Fibroblast of the aortic adventitia (primary cell): ENCODE measurements at regions not wholly inside any gene's neighbourhood (a gene's known extent, or its start where the extent isn't known, plus 50 kb on each side); places are given as distances from the start of the nearest gene placed in this dataset.

ENCODE experiments used
- DNase-seq: peaks from one replicate; pipeline ENCODE4 v3.0.0-alpha.2; 2010; ENCODE audit warnings: low read depth
- H3K4me3 ChIP-seq: 2 replicates; pipeline ENCODE4 v1.5.1; 2011; ENCODE audit warnings: low read depth, mild to moderate bottlenecking, control low read depth, low read length, moderate library complexity
- TF ChIP-seq, protein P1 (sequence below): IDR thresholded peaks from 2 replicates; pipeline ENCODE4 v1.5.1; 2011; ENCODE audit warnings: mild to moderate bottlenecking, low read length, control low read depth, inconsistent platforms; ENCODE audit not compliant: insufficient read depth

DNA sequence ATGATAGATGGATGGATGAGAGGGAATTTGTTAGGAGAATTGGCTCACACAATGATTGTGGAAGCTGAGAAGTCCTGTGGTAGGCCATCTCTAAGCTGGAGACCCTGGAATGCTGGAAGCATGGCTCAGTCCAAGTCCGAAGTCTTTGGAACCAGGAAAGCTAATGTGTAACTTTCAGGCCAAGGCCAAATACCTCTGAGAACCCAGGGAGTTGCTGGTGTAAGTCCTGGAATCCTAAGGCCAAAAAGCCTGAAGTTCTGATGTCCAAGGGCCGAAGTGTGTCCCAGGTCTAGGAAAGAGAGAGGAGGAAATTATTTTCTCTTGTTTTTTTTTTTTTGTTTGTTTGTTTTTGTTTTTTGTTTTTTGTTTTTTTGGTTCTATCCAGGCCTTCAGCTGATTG lies 492.2 kb upstream of the GCFC2 start:
- TF ChIP-seq, protein P1, sequence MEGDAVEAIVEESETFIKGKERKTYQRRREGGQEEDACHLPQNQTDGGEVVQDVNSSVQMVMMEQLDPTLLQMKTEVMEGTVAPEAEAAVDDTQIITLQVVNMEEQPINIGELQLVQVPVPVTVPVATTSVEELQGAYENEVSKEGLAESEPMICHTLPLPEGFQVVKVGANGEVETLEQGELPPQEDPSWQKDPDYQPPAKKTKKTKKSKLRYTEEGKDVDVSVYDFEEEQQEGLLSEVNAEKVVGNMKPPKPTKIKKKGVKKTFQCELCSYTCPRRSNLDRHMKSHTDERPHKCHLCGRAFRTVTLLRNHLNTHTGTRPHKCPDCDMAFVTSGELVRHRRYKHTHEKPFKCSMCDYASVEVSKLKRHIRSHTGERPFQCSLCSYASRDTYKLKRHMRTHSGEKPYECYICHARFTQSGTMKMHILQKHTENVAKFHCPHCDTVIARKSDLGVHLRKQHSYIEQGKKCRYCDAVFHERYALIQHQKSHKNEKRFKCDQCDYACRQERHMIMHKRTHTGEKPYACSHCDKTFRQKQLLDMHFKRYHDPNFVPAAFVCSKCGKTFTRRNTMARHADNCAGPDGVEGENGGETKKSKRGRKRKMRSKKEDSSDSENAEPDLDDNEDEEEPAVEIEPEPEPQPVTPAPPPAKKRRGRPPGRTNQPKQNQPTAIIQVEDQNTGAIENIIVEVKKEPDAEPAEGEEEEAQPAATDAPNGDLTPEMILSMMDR: no peak
- no peak for DNase-seq
- H3K4me3 ChIP-seq: no peak overlapping the region

DNA sequence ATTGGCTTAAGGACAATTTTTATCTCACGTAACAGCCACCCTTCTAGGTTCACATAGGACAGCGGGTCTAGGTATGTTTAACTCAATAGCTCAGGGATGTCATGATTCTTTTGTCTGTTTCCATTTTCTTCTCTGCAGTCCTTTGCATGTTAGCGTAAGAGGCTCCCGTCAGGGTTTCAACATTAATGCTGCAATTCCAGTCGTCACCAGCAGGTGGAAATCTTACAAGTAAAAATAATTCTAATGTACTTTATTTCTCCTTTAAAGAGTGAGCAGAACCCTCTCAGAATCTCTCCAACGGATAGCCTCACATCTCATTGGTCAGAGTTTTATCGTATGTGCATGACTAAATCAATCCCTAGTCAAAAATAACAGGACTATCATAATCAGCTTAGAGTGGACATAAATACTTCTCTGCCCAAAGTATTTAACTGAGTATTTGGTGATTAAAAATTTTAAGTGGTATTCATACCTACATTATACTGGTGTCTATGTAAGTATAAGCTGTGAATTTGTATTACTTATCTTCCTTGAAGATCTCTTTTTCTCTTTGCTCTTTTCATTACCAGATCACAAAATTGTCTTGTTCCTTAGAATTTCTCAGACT lies 487.2 kb upstream of the GCFC2 start:
- peak; percentile 65 for DNase-seq
- TF ChIP-seq, protein P1: peak; percentile 72
- no peak overlapping the region for H3K4me3 ChIP-seq

DNA sequence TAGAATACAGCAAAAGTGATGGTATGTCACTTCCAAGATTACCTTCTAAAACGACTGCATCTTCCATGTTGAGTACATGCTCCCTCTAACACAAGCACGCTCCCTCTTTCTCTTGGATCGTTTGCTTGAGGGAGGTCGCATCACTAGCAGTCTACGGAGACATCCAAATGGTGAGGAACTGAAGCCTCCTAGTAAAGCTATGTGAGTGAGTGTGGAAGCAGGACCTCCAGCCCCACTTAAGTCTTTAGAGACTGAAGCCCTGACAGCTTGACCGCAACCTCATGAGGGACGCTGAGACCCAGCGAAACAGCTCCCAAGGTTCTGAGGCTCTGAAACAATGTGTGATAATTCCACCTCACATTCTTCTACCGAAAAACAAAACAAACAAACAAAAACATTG lies 486.7 kb upstream of the GCFC2 start:
- H3K4me3 ChIP-seq: no peak overlapping the region
- TF ChIP-seq, protein P1: no peak
- DNase-seq: no peak

DNA sequence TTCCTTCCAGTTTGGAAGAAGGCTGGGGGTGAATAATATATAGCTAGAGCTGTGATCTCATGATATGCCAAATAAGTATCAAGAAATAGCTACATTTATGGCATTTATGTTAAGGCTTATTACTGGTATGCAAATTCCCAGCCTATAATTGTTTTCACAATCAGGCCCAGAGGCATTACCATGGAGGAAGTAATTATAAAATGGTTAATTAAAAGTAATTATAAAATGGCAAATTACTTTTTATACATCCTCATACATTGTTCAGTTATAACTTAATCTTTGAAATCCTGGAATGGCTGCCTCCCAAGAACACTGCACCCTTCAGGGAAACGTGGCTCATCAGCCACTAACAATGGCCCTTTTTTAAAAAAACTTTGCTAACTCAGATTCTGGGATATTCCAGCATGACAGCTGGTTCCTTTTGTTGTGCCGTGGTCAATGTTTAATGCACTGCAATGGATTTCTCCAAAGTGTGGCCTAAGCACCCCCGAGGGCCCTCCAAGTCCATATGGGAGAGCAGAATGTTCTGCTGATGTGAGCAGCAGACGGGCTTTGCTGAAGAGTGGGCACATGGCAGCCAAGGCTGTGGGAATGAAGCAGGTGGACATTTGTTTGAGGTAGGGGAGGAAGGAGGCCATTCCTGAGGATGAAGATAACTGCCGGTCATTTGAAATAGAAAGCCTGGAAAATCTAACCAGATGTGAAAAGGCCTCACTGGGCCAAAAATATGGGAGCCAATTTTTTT lies 483.5 kb upstream of the GCFC2 start:
- H3K4me3 ChIP-seq: no peak overlapping the region
- TF ChIP-seq, protein P1: no peak
- no peak for DNase-seq

DNA sequence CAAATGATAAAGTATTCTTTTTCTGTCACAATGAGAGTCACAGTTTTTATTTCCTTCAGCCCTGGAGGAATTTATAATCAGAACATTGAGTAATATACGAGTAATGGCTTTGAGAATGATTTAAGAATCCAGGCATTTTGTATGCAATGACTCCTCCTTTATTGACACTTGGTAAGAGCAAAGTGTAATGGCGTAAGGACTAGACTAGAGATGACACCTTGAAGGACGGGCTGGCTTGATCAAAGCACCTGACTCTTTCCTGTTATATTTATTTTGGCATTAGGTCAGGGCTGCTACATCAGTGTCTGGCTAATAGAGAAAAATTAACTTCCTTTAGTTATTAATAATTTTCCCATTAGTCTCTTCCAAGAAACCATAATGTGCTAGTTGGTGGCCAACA lies 482.4 kb upstream of the GCFC2 start:
- no peak overlapping the region for H3K4me3 ChIP-seq
- TF ChIP-seq, protein P1: no peak
- no peak for DNase-seq

DNA sequence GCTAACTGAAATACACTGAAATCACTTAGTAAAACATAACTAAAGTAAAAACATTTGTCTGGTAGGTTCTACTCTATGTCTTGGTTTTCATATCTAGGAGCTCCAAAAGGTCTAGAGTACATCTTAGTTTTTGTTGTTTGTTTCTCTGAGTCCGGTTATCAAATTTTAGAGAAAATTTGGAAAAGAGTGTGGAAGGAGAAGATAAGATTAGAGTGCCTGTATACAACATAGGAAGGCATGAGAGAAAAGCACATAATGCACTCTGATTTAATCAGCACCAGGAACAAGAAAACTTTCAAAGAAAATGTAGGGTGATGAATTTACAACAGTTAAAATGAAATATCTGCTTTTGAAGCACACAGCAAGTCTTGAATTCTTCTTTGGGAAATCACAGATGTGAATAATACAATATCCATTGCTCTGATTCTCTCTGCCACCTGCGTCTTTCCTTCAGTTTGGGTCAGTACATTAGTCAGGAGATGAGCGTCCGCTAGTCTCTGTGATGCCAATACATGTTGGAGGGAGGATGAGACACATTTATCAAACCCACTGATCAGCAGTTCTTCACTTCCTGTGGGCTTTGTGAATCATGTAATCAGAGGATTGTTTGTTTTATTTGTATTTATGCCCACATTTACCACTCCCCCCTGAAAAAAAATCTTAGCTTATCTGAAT lies 477.8 kb upstream of the GCFC2 start:
- TF ChIP-seq, protein P1: no peak
- no peak overlapping the region for H3K4me3 ChIP-seq
- DNase-seq: no peak
